Lung microvascular endothelial cell (primary cell): ENCODE measurements at regions not wholly inside any gene's neighbourhood (a gene's known extent, or its start where the extent isn't known, plus 50 kb on each side); places are given as distances from the start of the nearest gene placed in this dataset.
"Not testable (repeated sequence)": the region's sequence is repeated elsewhere in the genome, so short reads cannot be mapped to it uniquely, and the experiment has no call there.

Experiments used
- DNase-seq, 2 donors: peaks; one replicate each; pipeline versions ENCODE4 v3.0.0 to v3.0.0-alpha.2; 2010; ENCODE audit warnings: low read depth in 2 of 2

- no peak for DNase-seq
These were observed 633.4 kb upstream of the COBL start for GRCh38 chr7:51949726-51950644.

- no peak for DNase-seq
These were observed 614.2 kb upstream of the COBL start for GRCh38 chr7:51930834-51931233.

GRCh38 chr7:51929818-51930217, 613.2 kb upstream of the COBL start:
- no peak for DNase-seq

- DNase-seq: no peak
These were observed 611.1 kb upstream of the COBL start for GRCh38 chr7:51927738-51928137.

- DNase-seq: no peak
These were observed 602.0 kb upstream of the COBL start for GRCh38 chr7:51918581-51918980.

GRCh38 chr7:51901489-51901840, 584.9 kb upstream of the COBL start:
- DNase-seq: no peak

- DNase-seq: not testable (repeated sequence)
These were observed 584.3 kb upstream of the COBL start for GRCh38 chr7:51900755-51901488.

- no peak for DNase-seq
These were observed 583.0 kb upstream of the COBL start for GRCh38 chr7:51899611-51900010.

- no peak for DNase-seq
These were observed 565.8 kb upstream of the COBL start for GRCh38 chr7:51882412-51882811.

- DNase-seq: no peak
These were observed 564.7 kb upstream of the COBL start for GRCh38 chr7:51881309-51881708.

- DNase-seq: no peak
These were observed 562.3 kb upstream of the COBL start for GRCh38 chr7:51878865-51879264.

GRCh38 chr7:51869452-51869851, 552.8 kb upstream of the COBL start:
- DNase-seq: no peak

GRCh38 chr7:51867117-51867516, 550.5 kb upstream of the COBL start:
- DNase-seq: no peak

GRCh38 chr7:51860305-51860704, 543.7 kb upstream of the COBL start:
- no peak for DNase-seq

- DNase-seq: no peak
These were observed 533.5 kb upstream of the COBL start for GRCh38 chr7:51850126-51850525.

- no peak for DNase-seq
These were observed 531.0 kb upstream of the COBL start for GRCh38 chr7:51847461-51848134.

GRCh38 chr7:51839130-51839529, 522.5 kb upstream of the COBL start:
- not testable (repeated sequence) for DNase-seq

- no peak for DNase-seq
These were observed 511.0 kb upstream of the COBL start for GRCh38 chr7:51827631-51828030.

- DNase-seq: no peak
These were observed 507.4 kb upstream of the COBL start for GRCh38 chr7:51824050-51824449.

- DNase-seq: no peak
These were observed 506.8 kb upstream of the COBL start for GRCh38 chr7:51823437-51823836.

- no peak for DNase-seq
These were observed 501.2 kb upstream of the COBL start for GRCh38 chr7:51817694-51818225.
